ENCODE measurements at regions not wholly inside any gene's neighbourhood (a gene's known extent, or its start where the extent isn't known, plus 50 kb on each side); places are given as distances from the start of the nearest gene placed in this dataset.

DNA sequence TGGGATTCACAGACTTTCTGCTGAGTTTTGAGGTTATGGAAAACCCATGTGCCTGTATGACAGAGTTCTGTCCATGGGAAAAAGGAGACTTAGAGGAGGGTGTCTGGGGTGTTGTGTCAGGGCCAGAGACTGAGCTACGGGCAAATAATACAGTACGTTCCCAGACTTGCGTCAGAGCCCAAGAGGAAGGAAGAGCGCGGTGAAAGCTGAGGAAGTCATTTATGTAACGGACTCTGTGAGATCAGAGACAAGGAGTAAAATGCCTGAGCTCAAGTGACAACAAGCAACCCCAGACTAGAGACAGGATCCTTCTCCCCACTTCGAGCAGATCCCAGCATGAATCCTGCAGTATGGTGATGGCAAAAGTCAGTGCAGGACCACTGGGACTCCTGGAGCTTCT, 368.6 kb upstream of the MCTP2 start:
- TF ChIP-seq, protein P1, sequence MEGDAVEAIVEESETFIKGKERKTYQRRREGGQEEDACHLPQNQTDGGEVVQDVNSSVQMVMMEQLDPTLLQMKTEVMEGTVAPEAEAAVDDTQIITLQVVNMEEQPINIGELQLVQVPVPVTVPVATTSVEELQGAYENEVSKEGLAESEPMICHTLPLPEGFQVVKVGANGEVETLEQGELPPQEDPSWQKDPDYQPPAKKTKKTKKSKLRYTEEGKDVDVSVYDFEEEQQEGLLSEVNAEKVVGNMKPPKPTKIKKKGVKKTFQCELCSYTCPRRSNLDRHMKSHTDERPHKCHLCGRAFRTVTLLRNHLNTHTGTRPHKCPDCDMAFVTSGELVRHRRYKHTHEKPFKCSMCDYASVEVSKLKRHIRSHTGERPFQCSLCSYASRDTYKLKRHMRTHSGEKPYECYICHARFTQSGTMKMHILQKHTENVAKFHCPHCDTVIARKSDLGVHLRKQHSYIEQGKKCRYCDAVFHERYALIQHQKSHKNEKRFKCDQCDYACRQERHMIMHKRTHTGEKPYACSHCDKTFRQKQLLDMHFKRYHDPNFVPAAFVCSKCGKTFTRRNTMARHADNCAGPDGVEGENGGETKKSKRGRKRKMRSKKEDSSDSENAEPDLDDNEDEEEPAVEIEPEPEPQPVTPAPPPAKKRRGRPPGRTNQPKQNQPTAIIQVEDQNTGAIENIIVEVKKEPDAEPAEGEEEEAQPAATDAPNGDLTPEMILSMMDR (IDR thresholded peaks at IDR 0.05; ENCODE audit: low read depth, low read length), result no peak
- no peak for DNase-seq (ENCODE audit: low read depth in 2 of 2)
- H3K4me3 ChIP-seq (replicated peaks in 1 of 2; ENCODE audit: low read depth in 2 of 2, low read length in 2 of 2), result no peak overlapping the region

DNA sequence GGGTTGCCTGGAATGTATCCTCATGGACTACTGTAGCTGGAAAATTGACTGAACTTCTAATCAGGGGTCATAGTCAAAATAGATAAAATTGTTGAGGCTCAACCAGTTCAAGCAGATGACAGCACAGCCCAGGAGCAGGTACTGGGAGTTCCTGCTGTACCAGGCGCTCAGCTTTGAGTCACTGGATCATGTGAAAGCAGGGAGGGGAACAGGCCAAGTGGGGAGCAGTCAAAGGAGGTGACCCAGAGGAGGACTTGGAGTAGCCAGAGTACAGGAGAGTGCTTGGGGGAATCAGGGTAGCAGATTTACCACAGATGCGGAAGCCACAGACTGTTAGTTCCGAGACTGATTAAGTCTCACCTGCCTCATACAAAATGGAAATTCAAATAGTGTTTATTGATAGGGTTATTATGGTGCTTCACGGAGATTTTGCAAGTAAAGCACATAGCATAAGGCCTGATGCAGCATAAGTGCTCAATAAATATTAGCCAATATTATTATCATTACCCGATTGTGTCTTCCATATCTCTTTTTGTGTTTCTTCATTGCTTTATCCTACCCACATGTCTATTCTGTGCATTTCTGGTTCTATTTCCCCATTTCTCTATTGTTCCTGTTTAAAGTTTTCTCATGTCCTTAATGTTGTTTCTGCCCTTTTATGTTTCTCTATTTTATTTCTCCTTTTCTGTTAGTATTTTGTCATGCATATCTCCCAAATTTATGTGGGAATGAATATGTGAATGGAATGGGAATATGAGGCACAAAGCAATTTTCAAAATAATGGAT, 369.2 kb upstream of the MCTP2 start:
- no peak for DNase-seq (ENCODE audit: low read depth in 2 of 2)
- TF ChIP-seq, protein P1 (IDR thresholded peaks at IDR 0.05; ENCODE audit: low read depth, low read length), result no peak
- H3K4me3 ChIP-seq (replicated peaks in 1 of 2; ENCODE audit: low read depth in 2 of 2, low read length in 2 of 2), result no peak overlapping the region

DNA sequence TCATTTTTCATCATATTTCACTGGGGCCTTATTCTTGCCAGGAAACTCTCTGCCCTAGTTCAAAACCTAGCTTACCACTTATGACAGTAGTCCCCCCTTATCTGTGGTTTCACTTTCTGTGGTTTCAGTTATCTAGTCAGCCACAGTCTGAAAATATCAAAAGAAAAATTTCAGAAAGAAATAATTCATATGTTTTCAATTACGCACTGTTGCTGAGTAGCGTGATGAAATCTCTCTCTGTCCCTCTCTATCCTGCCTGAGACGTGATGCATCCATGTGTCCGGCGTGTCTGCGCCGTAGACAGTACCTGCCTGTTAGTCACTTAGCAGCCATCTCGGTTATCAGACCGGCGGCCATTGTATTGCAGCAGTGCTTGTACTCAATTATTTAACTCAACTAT, 369.9 kb upstream of the MCTP2 start:
- H3K4me3 ChIP-seq (replicated peaks in 1 of 2; ENCODE audit: low read depth in 2 of 2, low read length in 2 of 2), result no peak overlapping the region
- DNase-seq (ENCODE audit: low read depth in 2 of 2), result peak in 1 of 2 donors; percentile 4
- TF ChIP-seq, protein P1 (IDR thresholded peaks at IDR 0.05; ENCODE audit: low read depth, low read length), result no peak

DNA sequence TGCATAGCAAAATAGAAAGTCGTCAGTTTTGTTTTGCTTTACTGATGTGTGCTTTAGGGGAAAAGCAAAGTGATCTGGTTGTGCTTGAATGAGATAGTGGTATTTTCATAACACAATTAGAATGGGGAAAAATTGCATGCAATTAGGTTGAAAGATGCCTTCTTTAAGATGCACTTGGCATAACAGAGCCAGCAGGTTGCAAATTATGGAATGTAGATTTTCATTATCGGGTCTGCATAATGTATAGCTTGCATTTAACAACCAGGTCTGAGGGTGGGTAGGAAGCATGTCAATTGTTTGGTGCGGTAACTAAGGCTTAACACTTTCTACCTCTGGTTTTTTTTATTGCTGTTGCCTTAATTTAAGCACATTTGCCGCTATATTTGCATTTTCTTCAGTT, 370.7 kb upstream of the MCTP2 start:
- DNase-seq (ENCODE audit: low read depth in 2 of 2), result no peak
- no peak overlapping the region for H3K4me3 ChIP-seq (replicated peaks in 1 of 2; ENCODE audit: low read depth in 2 of 2, low read length in 2 of 2)
- TF ChIP-seq, protein P1 (IDR thresholded peaks at IDR 0.05; ENCODE audit: low read depth, low read length), result no peak

DNA sequence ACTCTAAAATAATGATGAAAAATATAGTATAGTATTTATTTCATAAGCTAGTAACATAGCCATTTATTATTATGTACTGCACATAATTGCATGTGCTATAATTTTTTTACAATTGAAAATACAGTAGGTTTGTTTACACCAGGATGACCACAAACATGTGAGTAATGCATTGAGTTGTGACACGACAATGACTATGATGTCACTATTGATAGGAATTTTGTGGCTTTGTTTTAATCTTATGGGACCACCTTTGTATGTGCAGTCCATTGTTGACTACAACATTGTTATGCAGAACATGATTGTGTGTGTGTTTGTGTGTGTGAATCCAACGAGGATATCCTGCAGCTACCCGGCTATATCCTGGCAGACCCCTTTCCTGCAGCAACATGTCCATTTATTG, 372.2 kb upstream of the MCTP2 start:
- TF ChIP-seq, protein P1 (IDR thresholded peaks at IDR 0.05; ENCODE audit: low read depth, low read length), result no peak
- no peak overlapping the region for H3K4me3 ChIP-seq (replicated peaks in 1 of 2; ENCODE audit: low read depth in 2 of 2, low read length in 2 of 2)
- DNase-seq (ENCODE audit: low read depth in 2 of 2), result no peak

DNA sequence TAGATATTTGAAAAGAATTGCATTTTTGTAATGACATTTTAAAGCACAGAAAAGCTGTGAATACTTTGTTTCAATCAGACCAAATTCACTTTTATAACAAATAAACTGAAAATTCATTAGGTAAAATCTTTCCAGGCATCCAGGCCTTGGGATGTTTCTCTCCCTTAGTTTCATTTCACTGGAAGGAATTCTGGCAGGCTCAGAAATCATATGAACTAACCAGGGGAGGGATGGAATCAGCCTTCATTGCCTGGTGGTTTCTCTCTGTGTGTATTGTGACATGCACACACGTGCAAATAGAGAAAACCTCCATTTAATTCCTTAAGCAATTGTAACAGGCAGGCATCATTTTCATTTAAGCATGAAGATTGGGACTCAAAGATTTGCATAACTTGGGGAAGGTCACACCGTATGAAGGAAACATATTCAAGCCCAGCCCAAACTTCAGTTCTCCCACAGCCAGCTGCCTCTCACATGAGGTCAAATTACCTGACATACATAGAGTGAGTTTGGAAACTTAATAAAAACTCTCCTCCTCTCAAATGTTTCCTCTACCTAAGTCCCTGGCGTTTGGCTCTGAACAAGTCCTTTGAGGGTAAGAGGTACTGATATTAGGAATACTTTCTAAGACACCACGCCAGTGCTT, 376.1 kb upstream of the MCTP2 start:
- DNase-seq (ENCODE audit: low read depth in 2 of 2), result no peak
- H3K4me3 ChIP-seq (replicated peaks in 1 of 2; ENCODE audit: low read depth in 2 of 2, low read length in 2 of 2), result no peak overlapping the region
- TF ChIP-seq, protein P1 (IDR thresholded peaks at IDR 0.05; ENCODE audit: low read depth, low read length), result no peak

Measured in cardiac fibroblast (primary cell).